ENCODE measurements at regions not wholly inside any gene's neighbourhood (a gene's known extent, or its start where the extent isn't known, plus 50 kb on each side); places are given as distances from the start of the nearest gene placed in this dataset.

- Histone ChIP-seq H2BK5ac (ENCODE audit: low read depth, low read length) (no peak overlapping the region), H2AFZ (ENCODE audit: low read length) (no peak overlapping the region), H4K5ac (ENCODE audit: insufficient read length, low read depth, low read length) (no peak overlapping the region), H3K4ac (replicated peaks; ENCODE audit: insufficient read length, low read depth, low read length) (no peak overlapping the region), H3K18ac (ENCODE audit: extremely low read depth, low read length) (no peak overlapping the region), H3K23me2 (ENCODE audit: low read depth, low read length) (no peaks in the 10 kb centered on the region), H2BK15ac (ENCODE audit: low read length) (no peak overlapping the region), H3K36me3 (ENCODE audit: control insufficient read depth in 2 of 4, insufficient read depth in 4 of 4, low read length in 3 of 4) (no peaks in the 10 kb centered on the region), H3K14ac (ENCODE audit: insufficient read length) (no peak overlapping the region), H3K56ac (replicated peaks; ENCODE audit: insufficient read length, low read depth, low read length) (no peak overlapping the region), H3K9ac (replicated peaks in 1 of 4; ENCODE audit: extremely low read depth in 1 of 4, low read depth in 3 of 4, low read length in 3 of 4) (no peak overlapping the region), H2BK120ac (replicated peaks; ENCODE audit: low read depth, low read length) (no peak overlapping the region), H2AK5ac (ENCODE audit: low read depth, low read length) (no peak overlapping the region), H4K8ac (ENCODE audit: extremely low read depth, insufficient read depth, low read length) (no peak overlapping the region), H2BK12ac (ENCODE audit: low read depth, low read length) (no peak overlapping the region), H3K4me3 (ENCODE audit: extremely low read depth in 1 of 4, insufficient read depth in 2 of 4, low read depth in 3 of 4, low read length in 4 of 4) (peak overlapping the region in 1 of 4 experiments; percentile 21; a peak in 1 of 8 replicates), H3K4me1 (replicated peaks in 1 of 4; ENCODE audit: control insufficient read depth in 3 of 4, insufficient read depth in 4 of 4, low read length in 3 of 4) (peaks cover 0 to 9% (median 2%) of the 10 kb centered on the region in 4 experiments; a peak in 2 of 7 replicates), H3K27ac (ENCODE audit: low read depth, low read length) (no peak overlapping the region), H2BK20ac (ENCODE audit: low read length) (no peak overlapping the region), H3K9me3 (ENCODE audit: insufficient read depth in 2 of 2, low read depth in 1 of 2, low read length in 1 of 2) (no peaks in the 10 kb centered on the region), H3K27me3 (replicated peaks in 1 of 4; ENCODE audit: control insufficient read depth in 3 of 4, extremely low read depth in 1 of 4, insufficient read depth in 3 of 4, low read length in 3 of 4) (no peaks in the 10 kb centered on the region), H3K79me2 (ENCODE audit: control insufficient read depth in 1 of 2, insufficient read depth in 2 of 2, low read length in 2 of 2) (no peaks in the 10 kb centered on the region), H3K4me2 (ENCODE audit: insufficient read depth in 1 of 2, low read depth in 2 of 2, low read length in 2 of 2) (no peak overlapping the region), H4K20me1 (replicated peaks in 1 of 2; ENCODE audit: control insufficient read depth in 1 of 2, insufficient read depth in 2 of 2, low read length in 2 of 2) (no peaks in the 10 kb centered on the region), H3K23ac (ENCODE audit: insufficient read length) (no peak overlapping the region), H3K79me1 (ENCODE audit: low read depth, low read length) (no peaks in the 10 kb centered on the region; the same call in 1 of the 2 replicates), H4K91ac (replicated peaks; ENCODE audit: insufficient read length, low read length) (no peak overlapping the region)
- ChIA-PET POLR2A (ENCODE audit: partially characterized antibody) (interaction anchor here (0.9 kb wide), 1 partner anchor 11 kb away, joined by 6 read pairs; no protein-coding TSS in a partner anchor), CTCF (ENCODE audit: partially characterized antibody) (interaction anchor here (0.6 to 1.4 kb wide), 3 partner anchors 42 to 136 kb away, joined by 3 to 4 read pairs (median 3); no protein-coding TSS in a partner anchor)
- 60% methylated on average over 2 of the region's 2 CpGs; no CpG with 5 or more reads in 1 of the 2 experiments for WGBS, 2 experiments (ENCODE audit: extremely low coverage in 1 of 2, insufficient coverage in 1 of 2, insufficient read length in 1 of 2, insufficient replicate concordance in 2 of 2, low coverage in 1 of 2, low lambda C conversion rate in 2 of 2, missing lambda C conversion rate in 1 of 2)
- no peak for DNase-seq (ENCODE audit: low read depth in 1 of 2, low spot score in 2 of 2)
- no peak for FAIRE-seq
- TF ChIP-seq ZNF274 (IDR thresholded peaks at IDR 0.05; ENCODE audit: borderline replicate concordance, extremely low read depth, low read length) (no peak), SAP30 (IDR thresholded peaks at IDR 0.05; ENCODE audit: insufficient read depth, insufficient replicate concordance, low read length) (no peak), RNF2 (IDR thresholded peaks at IDR 0.05; ENCODE audit: borderline replicate concordance, low read depth, low read length, missing control alignments, poor library complexity, severe bottlenecking) (no peak), YY1 (IDR thresholded peaks at IDR 0.05; ENCODE audit: low read depth, low read length) (no peak), SIRT6 (IDR thresholded peaks at IDR 0.05; ENCODE audit: low read length) (no peak), SP2 (IDR thresholded peaks at IDR 0.05; ENCODE audit: low read length) (no peak), SIN3A (conservative IDR thresholded peaks at IDR 0.05 in 1 of 2, IDR thresholded peaks at IDR 0.05 in 1 of 2; ENCODE audit: low read depth in 1 of 2, low read length in 2 of 2) (no peak), GTF2F1 (IDR thresholded peaks at IDR 0.05; ENCODE audit: borderline replicate concordance, low read depth, low read length) (no peak), TAF7 (optimal IDR thresholded peaks at IDR 0.05; ENCODE audit: borderline replicate concordance, low read depth, low read length) (no peak), NRF1 (IDR thresholded peaks at IDR 0.05; ENCODE audit: low read depth, low read length) (no peak), SP4 (IDR thresholded peaks at IDR 0.05; ENCODE audit: low read length) (no peak), KDM1A (IDR thresholded peaks at IDR 0.05; ENCODE audit: borderline replicate concordance, low read length) (no peak), JUN (IDR thresholded peaks at IDR 0.05; ENCODE audit: low read depth, low read length) (no peak), TEAD4 (IDR thresholded peaks at IDR 0.05; ENCODE audit: low read depth, low read length) (no peak)
Observed at GRCh38 chr13:106143392-106143791, 392.1 kb downstream of the EFNB2 start.
